ENCODE measurements at regions not wholly inside any gene's neighbourhood (a gene's known extent, or its start where the extent isn't known, plus 50 kb on each side); places are given as distances from the start of the nearest gene placed in this dataset.

DNA sequence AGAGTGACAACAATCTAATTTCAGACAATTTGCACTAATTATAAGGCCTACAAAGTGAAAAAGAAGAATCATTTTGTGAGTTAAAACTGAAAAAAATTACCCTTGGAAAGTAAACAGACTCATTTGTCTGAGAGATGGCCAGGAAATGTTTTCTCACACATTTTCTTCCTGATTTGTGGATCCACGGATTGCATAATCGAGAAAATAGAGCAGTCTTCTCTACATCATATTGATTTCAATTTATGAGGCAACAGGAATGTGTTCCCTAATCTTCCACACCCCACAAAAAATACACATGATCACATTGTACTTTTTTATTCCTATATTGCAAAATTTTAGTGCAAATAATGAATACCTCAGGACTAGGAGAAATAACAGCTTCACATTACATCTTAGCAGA lies 160.8 kb downstream of the CCER1 start:
- TF ChIP-seq, protein P1, sequence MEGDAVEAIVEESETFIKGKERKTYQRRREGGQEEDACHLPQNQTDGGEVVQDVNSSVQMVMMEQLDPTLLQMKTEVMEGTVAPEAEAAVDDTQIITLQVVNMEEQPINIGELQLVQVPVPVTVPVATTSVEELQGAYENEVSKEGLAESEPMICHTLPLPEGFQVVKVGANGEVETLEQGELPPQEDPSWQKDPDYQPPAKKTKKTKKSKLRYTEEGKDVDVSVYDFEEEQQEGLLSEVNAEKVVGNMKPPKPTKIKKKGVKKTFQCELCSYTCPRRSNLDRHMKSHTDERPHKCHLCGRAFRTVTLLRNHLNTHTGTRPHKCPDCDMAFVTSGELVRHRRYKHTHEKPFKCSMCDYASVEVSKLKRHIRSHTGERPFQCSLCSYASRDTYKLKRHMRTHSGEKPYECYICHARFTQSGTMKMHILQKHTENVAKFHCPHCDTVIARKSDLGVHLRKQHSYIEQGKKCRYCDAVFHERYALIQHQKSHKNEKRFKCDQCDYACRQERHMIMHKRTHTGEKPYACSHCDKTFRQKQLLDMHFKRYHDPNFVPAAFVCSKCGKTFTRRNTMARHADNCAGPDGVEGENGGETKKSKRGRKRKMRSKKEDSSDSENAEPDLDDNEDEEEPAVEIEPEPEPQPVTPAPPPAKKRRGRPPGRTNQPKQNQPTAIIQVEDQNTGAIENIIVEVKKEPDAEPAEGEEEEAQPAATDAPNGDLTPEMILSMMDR (IDR thresholded peaks at IDR 0.05; ENCODE audit: insufficient read depth, low read depth, low read length) = no peak
- TF ChIP-seq EZH2 (IDR thresholded peaks at IDR 0.05; ENCODE audit: insufficient read depth, low read length) = no peak
